Heart left ventricle (tissue), 13 donors: ENCODE measurements at regions not wholly inside any gene's neighbourhood (a gene's known extent, or its start where the extent isn't known, plus 50 kb on each side); places are given as distances from the start of the nearest gene placed in this dataset.

ENCODE experiments used
- CTCF ChIP-seq, 12 donors: fragments of 200-600 bp; sonication (generic) in 4 of 12; IDR thresholded peaks; one replicate each; pipeline versions ENCODE4 v1.5.0 to v1.8.0; 2018 to 2022; ENCODE audit warnings: antibody characterized with exemption in 12 of 12, mild to moderate bottlenecking in 5 of 12
- POLR2A ChIP-seq, 2 donors: fragments of 450-650 bp; IDR thresholded peaks; one replicate each; pipeline ENCODE4 v1.6.1; 2017; ENCODE audit warnings: antibody characterized with exemption in 2 of 2, mild to moderate bottlenecking in 2 of 2, moderate library complexity in 2 of 2
- donor health status: ischemic (EF 13 %, LVEDD 7.1; RV severe dilation, severe dysfunction).
- donor health status: DM: no; HTN: yes; CAD: no.
- donor health status: DM: no; HTN: no; CAD: no.
- donor health status: ischemic (EF 25% LVEDD 6.9; RV normal size, moderate dysfunction).
- donor health status: ischemic (EF 25% LVEDD 5.7; RV mildly dilated, moderate dysfunction).
- donor health status: ischemic (EF 35%, LVEDD 5.7; RV mildly dilated, moderate dysfunction).
- donor health status: nonischemic (EF 11% LVEDD 7.7; RV severe dilation, severe dysfunction).
- donor health status: DM: yes; HTN: yes; CAD: no.
- donor health status: PGD.
- donor health status: ischemic (EF 29% LVEDD 5.4; RV normal size, mild dysfunction).
- donor health status: nonischemic (EF 23%, LVEDD 6.1; RV moderate dilation, normal function).

- no peak for TF ChIP-seq POLR2A (IDR thresholded peaks at IDR 0.05)
- no peak for TF ChIP-seq CTCF (IDR thresholded peaks at IDR 0.05)
Observed at GRCh38 chr12:107468182-107468581, 217.4 kb upstream of the PWP1 start.
